DMS 273 (cell line): ENCODE measurements at regions not wholly inside any gene's neighbourhood (a gene's known extent, or its start where the extent isn't known, plus 50 kb on each side); places are given as distances from the start of the nearest gene placed in this dataset.
"Not testable (repeated sequence)": the region's sequence is repeated elsewhere in the genome, so short reads cannot be mapped to it uniquely, and the experiment has no call there.

Experiments
- DNase-seq: peaks from one replicate; lab custom pipeline; 2025; ENCODE audit not compliant: unreplicated experiment; lab: John Stamatoyannopoulos, UW

- no peak for DNase-seq
These were observed 364.2 kb upstream of the CLINT1 start for GRCh38 chr5:158223054-158223600.

- no peak for DNase-seq
These were observed 354.0 kb upstream of the CLINT1 start for GRCh38 chr5:158212917-158213316.

- DNase-seq, result no peak
These were observed 353.3 kb upstream of the CLINT1 start for GRCh38 chr5:158212237-158212636.

GRCh38 chr5:158209219-158209908 lies 350.4 kb upstream of the CLINT1 start:
- no peak for DNase-seq

GRCh38 chr5:158207733-158208132 lies 348.8 kb upstream of the CLINT1 start:
- DNase-seq, result no peak

GRCh38 chr5:158205992-158206391 lies 347.0 kb upstream of the CLINT1 start:
- DNase-seq, result no peak

- peak; percentile 55 for DNase-seq
These were observed 344.3 kb upstream of the CLINT1 start for GRCh38 chr5:158203261-158203660.

GRCh38 chr5:158202801-158203200 lies 343.9 kb upstream of the CLINT1 start:
- DNase-seq, result no peak

- no peak for DNase-seq
These were observed 341.7 kb upstream of the CLINT1 start for GRCh38 chr5:158200619-158201018.

- no peak for DNase-seq
These were observed 339.7 kb upstream of the CLINT1 start for GRCh38 chr5:158198636-158199035.

GRCh38 chr5:158195416-158196210 lies 336.7 kb upstream of the CLINT1 start:
- DNase-seq, result no peak

GRCh38 chr5:158194561-158194976 lies 335.6 kb upstream of the CLINT1 start:
- DNase-seq, result no peak

GRCh38 chr5:158193395-158193794 lies 334.4 kb upstream of the CLINT1 start:
- not testable (repeated sequence) for DNase-seq

GRCh38 chr5:158180407-158180806 lies 321.5 kb upstream of the CLINT1 start:
- DNase-seq, result no peak

GRCh38 chr5:158179271-158179670 lies 320.3 kb upstream of the CLINT1 start:
- no peak for DNase-seq

- DNase-seq, result no peak
These were observed 319.6 kb upstream of the CLINT1 start for GRCh38 chr5:158178535-158178934.

- no peak for DNase-seq
These were observed 318.2 kb upstream of the CLINT1 start for GRCh38 chr5:158177146-158177545.

- DNase-seq, result peak; percentile 35
These were observed 317.1 kb upstream of the CLINT1 start for GRCh38 chr5:158175934-158176481.

GRCh38 chr5:158174918-158175851 lies 316.2 kb upstream of the CLINT1 start:
- DNase-seq, result peak; percentile 92

- no peak for DNase-seq
These were observed 315.1 kb upstream of the CLINT1 start for GRCh38 chr5:158174026-158174425.

GRCh38 chr5:158172005-158172404 lies 313.1 kb upstream of the CLINT1 start:
- DNase-seq, result no peak
